ENCODE measurements at regions not wholly inside any gene's neighbourhood (a gene's known extent, or its start where the extent isn't known, plus 50 kb on each side); places are given as distances from the start of the nearest gene placed in this dataset.

DNA sequence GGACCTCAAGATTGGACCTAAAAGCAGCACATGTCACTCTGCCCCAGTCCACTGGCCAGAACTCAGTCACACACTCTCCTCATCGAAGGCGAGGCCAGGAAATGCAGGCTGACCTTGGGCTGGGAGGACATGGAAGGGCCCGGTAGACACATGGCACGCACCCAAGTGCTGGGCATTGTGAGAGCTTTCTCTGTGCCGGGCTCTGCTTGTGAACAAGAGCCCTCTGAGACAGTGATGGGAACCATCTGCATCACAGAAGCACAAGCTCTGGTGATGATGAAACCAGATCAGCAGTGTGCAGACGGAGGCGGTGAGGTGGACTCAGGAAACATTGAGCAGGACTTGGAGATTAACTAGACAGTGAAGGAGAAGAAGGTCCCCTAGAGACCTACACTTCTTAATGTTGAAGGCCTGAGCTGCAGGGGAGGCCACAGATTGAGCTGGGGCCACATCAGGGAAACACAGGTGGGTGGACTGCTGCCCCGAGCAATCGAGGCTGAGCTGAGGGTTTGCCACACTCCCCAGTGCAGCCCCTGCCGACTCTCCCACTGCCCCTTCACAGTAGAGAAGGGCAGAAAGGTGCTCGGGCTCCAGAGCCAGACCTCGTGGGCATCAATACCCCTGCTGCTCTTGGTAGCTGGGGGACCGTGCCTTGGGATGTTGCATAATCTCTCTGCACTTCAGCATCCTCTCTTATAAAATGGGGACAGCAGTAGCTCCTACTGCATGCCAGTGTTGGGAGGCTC, 1460.5 kb downstream of the TBC1D22A start:
- Histone ChIP-seq H3K9me3 (ENCODE audit: control insufficient read depth in 1 of 2, low read length in 2 of 2) (peaks cover 0 to 7% of the 10 kb centered on the region in 2 donors), H3K27ac (ENCODE audit: low read length) (no peak overlapping the region), H3K4me1 (ENCODE audit: control insufficient read depth in 1 of 2, insufficient read depth in 2 of 2, low read length in 2 of 2) (no peaks in the 10 kb centered on the region), H3K27me3 (ENCODE audit: low read depth, low read length) (no peaks in the 10 kb centered on the region), H3K4me3 (ENCODE audit: low read depth in 1 of 2, low read length in 2 of 2) (no peak overlapping the region), H3K36me3 (ENCODE audit: control insufficient read depth in 1 of 2, insufficient read depth in 2 of 2, low read length in 2 of 2) (no peaks in the 10 kb centered on the region)

DNA sequence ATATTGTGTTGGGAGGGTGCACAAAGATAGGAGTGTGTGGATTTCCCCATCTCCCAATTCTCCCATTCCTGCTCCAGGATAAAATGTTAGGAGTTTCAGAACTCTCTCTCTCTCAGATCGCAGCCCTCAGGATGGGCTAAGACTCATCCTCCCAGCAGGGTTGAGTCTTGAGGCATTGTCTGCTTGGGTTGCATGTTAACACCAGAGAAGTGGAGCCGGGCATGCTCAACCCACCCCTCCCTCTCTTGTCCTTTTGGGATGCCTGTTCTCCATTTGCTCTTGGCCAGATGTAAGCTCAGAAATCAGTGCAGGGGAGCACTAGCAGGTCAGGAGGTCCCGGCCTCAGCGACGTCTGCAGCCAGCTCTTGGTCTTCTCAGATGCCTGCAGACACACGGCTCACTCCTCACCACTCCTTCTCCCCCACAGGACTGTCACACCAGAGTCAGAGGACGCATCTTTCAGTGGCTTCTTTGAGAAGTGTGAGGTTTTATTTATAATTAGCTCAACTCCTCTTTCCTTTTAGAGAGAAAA, 1456.5 kb downstream of the TBC1D22A start:
- peaks cover 0 to 16% of the 10 kb centered on the region in 2 donors for H3K9me3 ChIP-seq (ENCODE audit: control insufficient read depth in 1 of 2, low read length in 2 of 2)

GRCh38 chr22:48217596-48217995, 1455.1 kb downstream of the TBC1D22A start:
- Histone ChIP-seq H3K36me3 (ENCODE audit: control insufficient read depth in 1 of 2, insufficient read depth in 2 of 2, low read length in 2 of 2) (no peaks in the 10 kb centered on the region), H3K9me3 (ENCODE audit: control insufficient read depth in 1 of 2, low read length in 2 of 2) (peaks cover 0 to 11% of the 10 kb centered on the region in 2 donors), H3K27me3 (ENCODE audit: low read depth, low read length) (no peaks in the 10 kb centered on the region), H3K4me1 (ENCODE audit: control insufficient read depth in 1 of 2, insufficient read depth in 2 of 2, low read length in 2 of 2) (no peaks in the 10 kb centered on the region), H3K27ac (ENCODE audit: low read length) (no peak overlapping the region), H3K4me3 (ENCODE audit: low read depth in 1 of 2, low read length in 2 of 2) (no peak overlapping the region)

More for the DNA sequence above, 1456.5 kb downstream of the TBC1D22A start:
- Histone ChIP-seq H3K27me3 (ENCODE audit: low read depth, low read length) (no peaks in the 10 kb centered on the region), H3K27ac (ENCODE audit: low read length) (no peak overlapping the region), H3K4me1 (ENCODE audit: control insufficient read depth in 1 of 2, insufficient read depth in 2 of 2, low read length in 2 of 2) (no peaks in the 10 kb centered on the region), H3K4me3 (ENCODE audit: low read depth in 1 of 2, low read length in 2 of 2) (no peak overlapping the region), H3K36me3 (ENCODE audit: control insufficient read depth in 1 of 2, insufficient read depth in 2 of 2, low read length in 2 of 2) (no peaks in the 10 kb centered on the region)

GRCh38 chr22:48212727-48213126, 1450.3 kb downstream of the TBC1D22A start:
- H3K27me3 ChIP-seq (ENCODE audit: low read depth, low read length): no peaks in the 10 kb centered on the region
- no peak overlapping the region for H3K4me3 ChIP-seq (ENCODE audit: low read depth in 1 of 2, low read length in 2 of 2)
- no peaks in the 10 kb centered on the region for H3K4me1 ChIP-seq (ENCODE audit: control insufficient read depth in 1 of 2, insufficient read depth in 2 of 2, low read length in 2 of 2)
- H3K36me3 ChIP-seq (ENCODE audit: control insufficient read depth in 1 of 2, insufficient read depth in 2 of 2, low read length in 2 of 2): no peaks in the 10 kb centered on the region
- no peak overlapping the region for H3K27ac ChIP-seq (ENCODE audit: low read length)
- peaks cover 0 to 9% of the 10 kb centered on the region in 2 donors for H3K9me3 ChIP-seq (ENCODE audit: control insufficient read depth in 1 of 2, low read length in 2 of 2)

DNA sequence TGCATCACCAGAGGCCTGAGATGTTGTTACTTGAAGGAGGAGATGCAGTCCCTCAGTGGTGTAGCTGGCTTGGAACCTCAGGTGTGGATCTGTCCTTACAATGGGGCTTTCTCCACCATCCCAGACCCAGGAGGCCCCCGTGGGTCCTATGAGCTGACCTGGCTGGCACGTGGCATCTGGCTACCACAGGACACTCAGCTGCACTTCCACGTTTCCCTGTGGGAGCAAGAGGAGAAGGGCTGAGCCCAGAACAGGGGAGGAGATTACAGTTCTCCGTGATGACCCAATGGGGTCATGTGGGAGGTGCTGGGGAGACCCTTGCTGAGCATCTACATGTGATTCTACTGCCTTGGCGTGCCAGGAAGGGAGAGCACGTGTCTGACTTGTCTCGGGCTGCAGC, 1448.4 kb downstream of the TBC1D22A start:
- Histone ChIP-seq H3K27ac (ENCODE audit: low read length) (no peak overlapping the region), H3K9me3 (ENCODE audit: control insufficient read depth in 1 of 2, low read length in 2 of 2) (peaks cover 0 to 2% of the 10 kb centered on the region in 2 donors), H3K4me1 (ENCODE audit: control insufficient read depth in 1 of 2, insufficient read depth in 2 of 2, low read length in 2 of 2) (no peaks in the 10 kb centered on the region), H3K4me3 (ENCODE audit: low read depth in 1 of 2, low read length in 2 of 2) (no peak overlapping the region), H3K27me3 (ENCODE audit: low read depth, low read length) (no peaks in the 10 kb centered on the region), H3K36me3 (ENCODE audit: control insufficient read depth in 1 of 2, insufficient read depth in 2 of 2, low read length in 2 of 2) (no peaks in the 10 kb centered on the region)

- Histone ChIP-seq H3K4me3 (ENCODE audit: low read depth in 1 of 2, low read length in 2 of 2) (no peak overlapping the region), H3K9me3 (ENCODE audit: control insufficient read depth in 1 of 2, low read length in 2 of 2) (no peaks in the 10 kb centered on the region), H3K27ac (ENCODE audit: low read length) (no peak overlapping the region), H3K27me3 (ENCODE audit: low read depth, low read length) (no peaks in the 10 kb centered on the region), H3K36me3 (ENCODE audit: control insufficient read depth in 1 of 2, insufficient read depth in 2 of 2, low read length in 2 of 2) (no peaks in the 10 kb centered on the region), H3K4me1 (ENCODE audit: control insufficient read depth in 1 of 2, insufficient read depth in 2 of 2, low read length in 2 of 2) (no peaks in the 10 kb centered on the region)
Measured at GRCh38 chr22:48210198-48210580, 1447.7 kb downstream of the TBC1D22A start.

- no peaks in the 10 kb centered on the region for H3K36me3 ChIP-seq (ENCODE audit: control insufficient read depth in 1 of 2, insufficient read depth in 2 of 2, low read length in 2 of 2)
- H3K9me3 ChIP-seq (ENCODE audit: control insufficient read depth in 1 of 2, low read length in 2 of 2): no peaks in the 10 kb centered on the region
- no peak overlapping the region for H3K27ac ChIP-seq (ENCODE audit: low read length)
- H3K4me3 ChIP-seq (ENCODE audit: low read depth in 1 of 2, low read length in 2 of 2): no peak overlapping the region
- H3K27me3 ChIP-seq (ENCODE audit: low read depth, low read length): no peaks in the 10 kb centered on the region
- H3K4me1 ChIP-seq (ENCODE audit: control insufficient read depth in 1 of 2, insufficient read depth in 2 of 2, low read length in 2 of 2): no peaks in the 10 kb centered on the region
Measured at GRCh38 chr22:48209473-48210197, 1447.2 kb downstream of the TBC1D22A start.

GRCh38 chr22:48208894-48209293, 1446.4 kb downstream of the TBC1D22A start:
- Histone ChIP-seq H3K27me3 (ENCODE audit: low read depth, low read length) (no peaks in the 10 kb centered on the region), H3K9me3 (ENCODE audit: control insufficient read depth in 1 of 2, low read length in 2 of 2) (no peaks in the 10 kb centered on the region), H3K27ac (ENCODE audit: low read length) (no peak overlapping the region), H3K4me3 (ENCODE audit: low read depth in 1 of 2, low read length in 2 of 2) (no peak overlapping the region), H3K4me1 (ENCODE audit: control insufficient read depth in 1 of 2, insufficient read depth in 2 of 2, low read length in 2 of 2) (no peaks in the 10 kb centered on the region), H3K36me3 (ENCODE audit: control insufficient read depth in 1 of 2, insufficient read depth in 2 of 2, low read length in 2 of 2) (no peaks in the 10 kb centered on the region)

GRCh38 chr22:48207919-48208535, 1445.6 kb downstream of the TBC1D22A start:
- no peak overlapping the region for H3K4me3 ChIP-seq (ENCODE audit: low read depth in 1 of 2, low read length in 2 of 2)
- H3K9me3 ChIP-seq (ENCODE audit: control insufficient read depth in 1 of 2, low read length in 2 of 2): no peaks in the 10 kb centered on the region
- no peaks in the 10 kb centered on the region for H3K36me3 ChIP-seq (ENCODE audit: control insufficient read depth in 1 of 2, insufficient read depth in 2 of 2, low read length in 2 of 2)
- no peaks in the 10 kb centered on the region for H3K4me1 ChIP-seq (ENCODE audit: control insufficient read depth in 1 of 2, insufficient read depth in 2 of 2, low read length in 2 of 2)
- no peaks in the 10 kb centered on the region for H3K27me3 ChIP-seq (ENCODE audit: low read depth, low read length)
- H3K27ac ChIP-seq (ENCODE audit: low read length): no peak overlapping the region

- H3K27me3 ChIP-seq (ENCODE audit: low read depth, low read length): no peaks in the 10 kb centered on the region
- no peaks in the 10 kb centered on the region for H3K9me3 ChIP-seq (ENCODE audit: control insufficient read depth in 1 of 2, low read length in 2 of 2)
- H3K27ac ChIP-seq (ENCODE audit: low read length): no peak overlapping the region
- H3K36me3 ChIP-seq (ENCODE audit: control insufficient read depth in 1 of 2, insufficient read depth in 2 of 2, low read length in 2 of 2): no peaks in the 10 kb centered on the region
- no peak overlapping the region for H3K4me3 ChIP-seq (ENCODE audit: low read depth in 1 of 2, low read length in 2 of 2)
- H3K4me1 ChIP-seq (ENCODE audit: control insufficient read depth in 1 of 2, insufficient read depth in 2 of 2, low read length in 2 of 2): no peaks in the 10 kb centered on the region
Measured at GRCh38 chr22:48205790-48206189, 1443.3 kb downstream of the TBC1D22A start.

DNA sequence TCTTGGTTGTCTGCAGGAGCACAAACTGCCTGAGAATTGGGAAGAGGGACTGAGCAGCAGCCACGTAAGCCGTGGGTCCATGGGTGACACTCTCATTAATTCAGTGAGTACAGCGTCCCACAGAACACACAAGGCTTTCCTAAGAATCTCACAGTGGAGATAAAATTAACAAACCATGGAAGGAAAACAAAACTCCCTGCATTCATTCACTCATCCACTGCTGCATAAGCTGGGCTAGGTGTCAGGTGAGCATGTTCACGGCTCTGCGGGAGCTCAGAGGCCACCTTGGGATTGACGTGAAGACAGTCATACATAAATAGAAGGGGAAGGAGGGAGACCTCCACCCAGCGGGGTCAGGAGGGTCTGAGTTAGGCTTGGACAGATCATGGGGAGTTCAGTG, 1442.7 kb downstream of the TBC1D22A start:
- no peaks in the 10 kb centered on the region for H3K36me3 ChIP-seq (ENCODE audit: control insufficient read depth in 1 of 2, insufficient read depth in 2 of 2, low read length in 2 of 2)
- no peaks in the 10 kb centered on the region for H3K9me3 ChIP-seq (ENCODE audit: control insufficient read depth in 1 of 2, low read length in 2 of 2)
- no peaks in the 10 kb centered on the region for H3K27me3 ChIP-seq (ENCODE audit: low read depth, low read length)
- H3K4me3 ChIP-seq (ENCODE audit: low read depth in 1 of 2, low read length in 2 of 2): no peak overlapping the region
- H3K27ac ChIP-seq (ENCODE audit: low read length): no peak overlapping the region
- H3K4me1 ChIP-seq (ENCODE audit: control insufficient read depth in 1 of 2, insufficient read depth in 2 of 2, low read length in 2 of 2): no peaks in the 10 kb centered on the region

All from muscle layer of duodenum (tissue), 2 donors.